ENCODE measurements at regions not wholly inside any gene's neighbourhood (a gene's known extent, or its start where the extent isn't known, plus 50 kb on each side); places are given as distances from the start of the nearest gene placed in this dataset.

DNA sequence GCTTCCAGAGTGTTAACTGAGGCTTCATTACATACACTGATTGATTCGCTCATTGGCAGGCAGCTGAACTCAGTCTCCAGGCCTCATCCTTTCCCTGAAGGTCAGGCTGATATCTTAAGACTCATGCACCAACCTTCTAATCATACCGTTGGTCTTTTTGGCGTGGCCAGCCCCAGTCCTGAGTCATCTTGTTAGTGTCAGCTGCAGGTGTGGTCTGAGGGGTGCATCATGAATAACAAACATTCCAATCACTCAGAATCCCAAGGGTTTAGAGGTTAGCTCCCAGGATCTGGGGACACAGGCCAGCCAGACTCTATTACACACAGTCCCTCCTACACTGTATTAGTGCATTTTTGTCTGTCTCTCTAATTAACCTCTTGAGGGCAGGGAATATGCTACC lies 271.5 kb downstream of the HRH4 start:
- TF ChIP-seq POLR2AphosphoS5 (IDR thresholded peaks at IDR 0.05; ENCODE audit: low read depth, low read length) = no peak
- no peak for TF ChIP-seq POLR2A (IDR thresholded peaks at IDR 0.05; ENCODE audit: low read depth, low read length)
